ENCODE measurements at regions not wholly inside any gene's neighbourhood (a gene's known extent, or its start where the extent isn't known, plus 50 kb on each side); places are given as distances from the start of the nearest gene placed in this dataset.

- no peak for DNase-seq
Observed at GRCh38 chr2:80715433-80715832, 410.9 kb upstream of the LRRTM1 start.

GRCh38 chr2:80711915-80712314, 407.4 kb upstream of the LRRTM1 start:
- DNase-seq: no peak

DNA sequence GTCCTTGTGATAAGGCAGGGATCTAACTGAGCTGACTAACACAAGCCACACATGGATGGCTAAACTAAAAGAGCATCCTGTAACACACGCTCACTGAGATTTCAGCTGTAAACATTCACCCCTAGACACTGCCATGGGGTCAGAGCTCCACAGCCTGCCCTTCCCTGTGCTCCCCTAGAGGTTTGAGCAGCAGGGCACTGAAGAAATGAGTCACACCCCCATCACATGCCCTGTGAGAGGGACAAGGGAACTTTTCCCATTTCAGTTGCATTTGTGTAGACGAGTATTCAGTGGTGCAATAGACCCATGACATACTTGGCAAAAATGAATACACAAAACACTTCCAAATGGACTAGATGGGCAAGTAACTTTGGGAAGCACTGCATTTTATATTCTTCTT, 402.4 kb upstream of the LRRTM1 start:
- no peak for DNase-seq

DNA sequence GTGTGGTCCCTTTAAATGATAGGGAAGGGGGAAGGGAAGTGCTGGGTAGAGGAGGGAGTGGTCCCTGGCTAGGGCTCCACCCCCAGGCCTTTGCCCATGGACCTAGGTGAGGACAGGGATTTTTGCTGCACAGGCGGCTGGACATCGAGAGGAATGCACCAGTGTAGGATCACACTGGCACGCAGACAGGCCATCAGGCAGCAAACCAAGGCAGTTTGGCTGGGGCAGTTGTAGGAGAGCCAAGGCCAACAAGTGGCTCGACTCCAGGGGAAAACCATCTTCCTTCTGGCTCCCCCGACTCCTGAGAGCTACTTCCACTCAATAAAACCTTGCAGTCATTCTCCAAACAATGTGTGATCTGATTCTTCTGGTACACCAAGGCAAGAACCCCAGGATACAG, 402.0 kb upstream of the LRRTM1 start:
- peak in 1 of 51 donors; percentile 3 for DNase-seq

GRCh38 chr2:80703532-80703931, 399.0 kb upstream of the LRRTM1 start:
- no peak for DNase-seq

DNA sequence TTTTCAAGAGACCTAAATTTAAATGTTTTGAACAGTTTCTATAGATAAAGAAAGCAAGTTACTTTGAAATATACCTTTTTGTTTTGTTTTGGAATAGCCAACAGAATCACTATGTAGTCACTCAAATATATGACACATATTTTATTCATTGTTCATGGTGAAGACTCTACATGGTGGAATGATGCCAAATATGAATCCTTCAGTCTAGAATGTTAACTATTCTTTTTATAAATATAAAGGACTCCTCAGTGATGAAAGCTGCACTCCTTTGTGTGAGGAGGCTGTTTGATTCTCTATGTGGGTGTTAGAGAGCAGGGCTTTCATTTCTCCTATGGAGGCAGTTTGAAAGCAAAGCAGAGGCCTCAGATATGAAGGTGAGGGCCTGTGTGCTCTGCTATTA, 396.4 kb upstream of the LRRTM1 start:
- no peak for DNase-seq

All from hypothalamus (tissue), 51 donors.